Endothelial cell of umbilical vein (primary cell): ENCODE measurements at regions not wholly inside any gene's neighbourhood (a gene's known extent, or its start where the extent isn't known, plus 50 kb on each side); places are given as distances from the start of the nearest gene placed in this dataset.

Experiments
- JUN ChIP-seq: IDR thresholded peaks from 2 replicates; pipeline ENCODE4 v1.6.1; 2011; ENCODE audit warnings: borderline replicate concordance, low read depth; ENCODE audit not compliant: insufficient read length, insufficient read depth
- MYC ChIP-seq: IDR thresholded peaks from one replicate; pipeline ENCODE4 v1.6.1; 2011; ENCODE audit warnings: mild to moderate bottlenecking, low read depth, low read length
- POLR2A ChIP-seq: IDR thresholded peaks from 2 replicates; pipeline ENCODE4 v1.6.1; 2012; ENCODE audit warnings: low read depth, mild to moderate bottlenecking, control low read depth, low read length
- POLR2AphosphoS5 ChIP-seq: IDR thresholded peaks from 2 replicates; pipeline ENCODE4 v1.6.1; 2012; ENCODE audit warnings: low read depth, mild to moderate bottlenecking, control low read depth, low read length, moderate library complexity; ENCODE audit not compliant: insufficient read depth
- TF ChIP-seq, protein P1 (sequence below), 2 donors: IDR thresholded peaks; 1 replicate in 1 of 2; 2 replicates in 1 of 2; pipeline ENCODE4 v1.5.1; 2011; ENCODE audit warnings: low read length in 2 of 2, mild to moderate bottlenecking in 2 of 2, moderate library complexity in 2 of 2, control low read depth in 1 of 2, inconsistent platforms in 1 of 2, low read depth in 1 of 2; ENCODE audit not compliant: insufficient read depth in 1 of 2; ENCODE audit errors: extremely low read depth in 1 of 2
- TF ChIP-seq, protein P2 (sequence below): IDR thresholded peaks from 2 replicates; pipeline ENCODE4 v1.6.1; 2011; ENCODE audit not compliant: insufficient read depth, insufficient read length

DNA sequence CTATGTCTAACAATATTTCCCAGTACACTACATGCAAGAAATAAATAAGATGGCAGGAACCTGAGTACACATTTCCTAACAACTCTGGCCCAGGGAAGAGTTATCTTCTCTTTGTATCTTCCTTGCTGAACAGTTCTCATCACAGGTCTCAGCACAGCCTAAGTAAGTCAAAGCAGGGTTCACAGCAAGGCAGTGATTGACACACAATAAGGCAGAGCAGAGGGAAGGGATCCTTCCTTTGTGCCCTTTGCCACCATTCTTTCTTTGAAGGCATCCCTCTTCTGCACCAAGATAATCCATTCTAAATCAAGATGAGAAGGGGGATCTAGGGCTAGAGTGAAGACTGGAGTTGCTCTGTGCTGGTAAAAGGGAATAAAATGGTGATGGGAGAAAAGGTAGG is 73.4 kb upstream of the TRPC4 start:
- TF ChIP-seq, protein P1, sequence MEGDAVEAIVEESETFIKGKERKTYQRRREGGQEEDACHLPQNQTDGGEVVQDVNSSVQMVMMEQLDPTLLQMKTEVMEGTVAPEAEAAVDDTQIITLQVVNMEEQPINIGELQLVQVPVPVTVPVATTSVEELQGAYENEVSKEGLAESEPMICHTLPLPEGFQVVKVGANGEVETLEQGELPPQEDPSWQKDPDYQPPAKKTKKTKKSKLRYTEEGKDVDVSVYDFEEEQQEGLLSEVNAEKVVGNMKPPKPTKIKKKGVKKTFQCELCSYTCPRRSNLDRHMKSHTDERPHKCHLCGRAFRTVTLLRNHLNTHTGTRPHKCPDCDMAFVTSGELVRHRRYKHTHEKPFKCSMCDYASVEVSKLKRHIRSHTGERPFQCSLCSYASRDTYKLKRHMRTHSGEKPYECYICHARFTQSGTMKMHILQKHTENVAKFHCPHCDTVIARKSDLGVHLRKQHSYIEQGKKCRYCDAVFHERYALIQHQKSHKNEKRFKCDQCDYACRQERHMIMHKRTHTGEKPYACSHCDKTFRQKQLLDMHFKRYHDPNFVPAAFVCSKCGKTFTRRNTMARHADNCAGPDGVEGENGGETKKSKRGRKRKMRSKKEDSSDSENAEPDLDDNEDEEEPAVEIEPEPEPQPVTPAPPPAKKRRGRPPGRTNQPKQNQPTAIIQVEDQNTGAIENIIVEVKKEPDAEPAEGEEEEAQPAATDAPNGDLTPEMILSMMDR (IDR thresholded peaks at IDR 0.05; ENCODE audit: extremely low read depth in 1 of 2, insufficient read depth in 1 of 2, low read depth in 1 of 2, low read length in 2 of 2): no peak
- TF ChIP-seq, protein P2, sequence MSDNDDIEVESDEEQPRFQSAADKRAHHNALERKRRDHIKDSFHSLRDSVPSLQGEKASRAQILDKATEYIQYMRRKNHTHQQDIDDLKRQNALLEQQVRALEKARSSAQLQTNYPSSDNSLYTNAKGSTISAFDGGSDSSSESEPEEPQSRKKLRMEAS: no peak
- no peak for TF ChIP-seq JUN
- TF ChIP-seq POLR2A: no peak
- TF ChIP-seq MYC: no peak
- TF ChIP-seq POLR2AphosphoS5: no peak
